H1 (cell line): ENCODE measurements at regions not wholly inside any gene's neighbourhood (a gene's known extent, or its start where the extent isn't known, plus 50 kb on each side); places are given as distances from the start of the nearest gene placed in this dataset.

ENCODE experiments used
- CTCF ChIA-PET: fragments of 300-600 bp; sonication (Branson Sonifier 250); formaldehyde crosslinking; loops from one replicate; lab custom pipeline; 2021; ENCODE audit not compliant: partially characterized antibody; lab: Charles Lee
- POLR2A ChIA-PET: fragments of 300-600 bp; sonication (Branson Sonifier 250); formaldehyde crosslinking; loops from one replicate; lab custom pipeline; 2021; ENCODE audit warnings: inconsistent platforms; ENCODE audit not compliant: partially characterized antibody; lab: Charles Lee
- DNase-seq, 2 experiments: peaks; one replicate each; pipeline versions ENCODE4 v3.0.0 to v3.0.0-alpha.2; 2010 to 2022; ENCODE audit warnings: low spot score in 2 of 2, low read depth in 1 of 2, mixed read lengths in 1 of 2
- FAIRE-seq: peaks from 2 replicates; lab custom pipeline; 2011; peaks lifted over from hg19 to GRCh38; lab: Jason Lieb, UNC
- H2AFZ ChIP-seq: 2 replicates; pipeline ENCODE4 v1.8.1; 2012; ENCODE audit warnings: low read length, inconsistent platforms
- H2AK5ac ChIP-seq: 2 replicates; pipeline ENCODE4 v1.6.1; 2013; ENCODE audit warnings: low read depth, low read length
- H2BK120ac ChIP-seq: replicated peaks from 2 replicates; pipeline ENCODE3; 2013; ENCODE audit warnings: low read depth, low read length, inconsistent platforms
- H2BK12ac ChIP-seq: 2 replicates; pipeline ENCODE4 v1.6.1; 2013; ENCODE audit warnings: low read depth, low read length
- H2BK15ac ChIP-seq: 2 replicates; pipeline ENCODE4 v1.6.1; 2013; ENCODE audit warnings: low read length
- H2BK20ac ChIP-seq: 2 replicates; pipeline ENCODE4 v1.6.1; 2013; ENCODE audit warnings: low read length
- H2BK5ac ChIP-seq: 2 replicates; pipeline ENCODE4 v1.6.1; 2013; ENCODE audit warnings: low read depth, low read length
- H3K14ac ChIP-seq: 2 replicates; pipeline ENCODE4 v1.6.1; 2013; ENCODE audit warnings: inconsistent platforms; ENCODE audit not compliant: insufficient read length
- H3K18ac ChIP-seq: 2 replicates; pipeline ENCODE4 v1.6.1; 2013; ENCODE audit warnings: low read length; ENCODE audit errors: extremely low read depth
- H3K23ac ChIP-seq: 2 replicates; pipeline ENCODE4 v1.6.1; 2013; ENCODE audit warnings: inconsistent platforms; ENCODE audit not compliant: insufficient read length
- H3K23me2 ChIP-seq: 2 replicates; pipeline ENCODE4 v1.6.1; 2013; ENCODE audit warnings: low read depth, low read length
- H3K27ac ChIP-seq: 2 replicates; pipeline ENCODE4 v1.6.1; 2011; ENCODE audit warnings: low read depth, low read length, inconsistent platforms
- H3K27me3 ChIP-seq, 4 experiments: replicated peaks in 1 of 4; 1 replicate in 1 of 4; 2 replicates in 3 of 4; pipeline versions ENCODE4 v1.6.1 to v1.8.1; 2011 to 2013; ENCODE audit warnings: low read length in 3 of 4, mild to moderate bottlenecking in 3 of 4, inconsistent platforms in 2 of 4, mixed read lengths in 2 of 4, moderate library complexity in 1 of 4; ENCODE audit not compliant: control insufficient read depth in 3 of 4, insufficient read depth in 3 of 4; ENCODE audit errors: extremely low read depth in 1 of 4
- H3K36me3 ChIP-seq, 4 experiments: 2 replicates each; pipeline versions ENCODE4 v1.6.1 to v1.8.1; 2011 to 2013; ENCODE audit warnings: mild to moderate bottlenecking in 4 of 4, low read length in 3 of 4, moderate library complexity in 2 of 4, control low read depth in 1 of 4, inconsistent platforms in 1 of 4; ENCODE audit not compliant: insufficient read depth in 4 of 4, control insufficient read depth in 2 of 4
- H3K4ac ChIP-seq: replicated peaks from 2 replicates; pipeline ENCODE3; 2013; ENCODE audit warnings: low read length, low read depth, mixed read lengths, inconsistent platforms; ENCODE audit not compliant: insufficient read length
- H3K4me1 ChIP-seq, 4 experiments: replicated peaks in 1 of 4; 1 replicate in 1 of 4; 2 replicates in 3 of 4; pipeline versions ENCODE4 v1.6.1 to v1.8.1; 2011 to 2013; ENCODE audit warnings: low read length in 3 of 4, inconsistent platforms in 2 of 4, mixed read lengths in 1 of 4; ENCODE audit not compliant: insufficient read depth in 4 of 4, control insufficient read depth in 3 of 4
- H3K4me2 ChIP-seq, 2 experiments: 2 replicates each; pipeline versions ENCODE4 v1.6.1 to v1.8.1; 2011 to 2013; ENCODE audit warnings: low read depth in 2 of 2, low read length in 2 of 2, control low read depth in 1 of 2, inconsistent platforms in 1 of 2, mild to moderate bottlenecking in 1 of 2; ENCODE audit not compliant: insufficient read depth in 1 of 2
- H3K4me3 ChIP-seq, 4 experiments: fragments of 200-600, 300-600 bp in 1 of 4; sonication (generic), shearing (Covaris generic), sonication (Bioruptor Twin) in 1 of 4; 2 replicates each; pipeline versions ENCODE4 v1.5.1 to v1.8.1; 2011 to 2016; ENCODE audit warnings: low read length in 4 of 4, low read depth in 3 of 4, control low read depth in 2 of 4, inconsistent platforms in 2 of 4, mild to moderate bottlenecking in 2 of 4, mixed read lengths in 1 of 4, moderate library complexity in 1 of 4; ENCODE audit not compliant: insufficient read depth in 2 of 4; ENCODE audit errors: extremely low read depth in 1 of 4
- H3K56ac ChIP-seq: replicated peaks from 2 replicates; pipeline ENCODE3; 2013; ENCODE audit warnings: low read depth, mild to moderate bottlenecking, mixed read lengths, low read length, inconsistent platforms; ENCODE audit not compliant: insufficient read length
- H3K79me1 ChIP-seq: 2 replicates; pipeline ENCODE4 v1.6.1; 2013; ENCODE audit warnings: low read depth, low read length, control low read depth
- H3K79me2 ChIP-seq, 2 experiments: 2 replicates each; pipeline versions ENCODE4 v1.6.1 to v1.8.1; 2012 to 2013; ENCODE audit warnings: low read length in 2 of 2, mild to moderate bottlenecking in 2 of 2, inconsistent platforms in 1 of 2; ENCODE audit not compliant: insufficient read depth in 2 of 2, control insufficient read depth in 1 of 2
- H3K9ac ChIP-seq, 4 experiments: replicated peaks in 1 of 4; 1 replicate in 1 of 4; 2 replicates in 3 of 4; pipeline versions ENCODE4 v1.6.1 to v1.8.1; 2011 to 2013; ENCODE audit warnings: low read depth in 3 of 4, low read length in 3 of 4, control low read depth in 2 of 4, mild to moderate bottlenecking in 2 of 4, moderate library complexity in 2 of 4, inconsistent platforms in 1 of 4; ENCODE audit errors: extremely low read depth in 1 of 4
- H3K9me3 ChIP-seq, 2 experiments: 2 replicates each; pipeline versions ENCODE4 v1.6.1 to v1.8.1; 2012 to 2013; ENCODE audit warnings: mild to moderate bottlenecking in 2 of 2, moderate library complexity in 2 of 2, control low read depth in 1 of 2, inconsistent platforms in 1 of 2, low read depth in 1 of 2, low read length in 1 of 2, mixed read lengths in 1 of 2; ENCODE audit not compliant: insufficient read depth in 2 of 2
- H4K20me1 ChIP-seq, 2 experiments: replicated peaks in 1 of 2; 2 replicates each; pipeline versions ENCODE3 to v1.8.1; 2011 to 2013; ENCODE audit warnings: inconsistent platforms in 2 of 2, low read length in 2 of 2, mild to moderate bottlenecking in 1 of 2; ENCODE audit not compliant: insufficient read depth in 2 of 2, control insufficient read depth in 1 of 2
- H4K5ac ChIP-seq: 2 replicates; pipeline ENCODE4 v1.6.1; 2013; ENCODE audit warnings: low read length, low read depth, mixed read lengths, inconsistent platforms; ENCODE audit not compliant: insufficient read length
- H4K8ac ChIP-seq: 2 replicates; pipeline ENCODE4 v1.8.0; 2013; ENCODE audit warnings: mild to moderate bottlenecking, moderate library complexity, low read length, inconsistent platforms; ENCODE audit not compliant: insufficient read depth; ENCODE audit errors: extremely low read depth
- H4K91ac ChIP-seq: replicated peaks from 2 replicates; pipeline ENCODE3; 2013; ENCODE audit warnings: low read length, mixed read lengths, inconsistent platforms; ENCODE audit not compliant: insufficient read length
- WGBS, 2 experiments: shearing (Covaris generic) in 1 of 2; methylation state at CpG; one replicate each; pipeline versions ENCODE4 v1.1.6 to v1.1.7; 2013 to 2015; ENCODE audit warnings: low lambda C conversion rate in 2 of 2, mixed read lengths in 2 of 2, inconsistent platforms in 1 of 2, low coverage in 1 of 2, missing lambda C conversion rate in 1 of 2; ENCODE audit not compliant: insufficient replicate concordance in 2 of 2, insufficient coverage in 1 of 2, insufficient read length in 1 of 2; ENCODE audit errors: extremely low coverage in 1 of 2, missing lambda C conversion rate in 1 of 2; 5-methylcytosine and 5-hydroxymethylcytosine counted together
- TF ChIP-seq, protein P1 (sequence below): IDR thresholded peaks from 2 replicates; pipeline ENCODE4 v1.6.1; 2012; ENCODE audit warnings: inconsistent platforms

DNA sequence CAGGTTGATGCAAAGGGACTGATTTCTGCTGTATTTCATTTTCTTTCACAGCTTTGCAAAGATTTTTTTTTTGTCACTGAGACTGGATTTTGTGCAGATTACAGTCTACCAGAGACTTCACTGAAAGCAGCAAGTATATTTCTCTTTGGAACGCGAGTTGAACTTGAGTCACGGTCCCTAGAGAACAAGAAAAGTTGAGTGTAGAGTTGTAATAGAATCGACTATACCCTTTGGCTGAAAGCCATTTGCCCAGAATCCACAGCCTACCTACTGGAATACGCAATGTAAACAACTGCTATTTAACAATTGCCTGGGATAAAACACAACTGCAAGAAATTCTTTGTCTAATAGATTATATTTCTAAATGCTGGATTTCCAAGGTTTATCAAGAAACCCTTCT is 520.6 kb downstream of the HDGFL1 start:
- no peak overlapping the region for H3K27ac ChIP-seq
- TF ChIP-seq, protein P1, sequence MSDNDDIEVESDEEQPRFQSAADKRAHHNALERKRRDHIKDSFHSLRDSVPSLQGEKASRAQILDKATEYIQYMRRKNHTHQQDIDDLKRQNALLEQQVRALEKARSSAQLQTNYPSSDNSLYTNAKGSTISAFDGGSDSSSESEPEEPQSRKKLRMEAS: no peak
- H2BK12ac ChIP-seq: no peak overlapping the region
- 95% methylated on average over 5 of the region's 5 CpGs; no CpG with 5 or more reads in 1 of the 2 experiments for WGBS, 2 experiments
- no peak overlapping the region for H3K18ac ChIP-seq
- no peak overlapping the region for H2BK15ac ChIP-seq
- no peak overlapping the region for H4K8ac ChIP-seq
- H3K79me1 ChIP-seq: no peaks in the 10 kb centered on the region
- no peaks in the 10 kb centered on the region for H3K27me3 ChIP-seq
- no peak overlapping the region for H4K91ac ChIP-seq
- no peaks in the 10 kb centered on the region for H3K9me3 ChIP-seq
- no peak overlapping the region for H3K4me2 ChIP-seq
- H2BK5ac ChIP-seq: no peak overlapping the region
- no peak overlapping the region for H3K23ac ChIP-seq
- ChIA-PET CTCF (no interaction called here), POLR2A (no interaction called here)
- H3K9ac ChIP-seq: no peak overlapping the region
- no peak overlapping the region for H2AFZ ChIP-seq
- H2BK20ac ChIP-seq: no peak overlapping the region
- H2AK5ac ChIP-seq: no peak overlapping the region
- no peaks in the 10 kb centered on the region for H3K4me1 ChIP-seq
- no peaks in the 10 kb centered on the region for H3K36me3 ChIP-seq
- no peak overlapping the region for H3K4ac ChIP-seq
- H3K79me2 ChIP-seq: no peaks in the 10 kb centered on the region
- no peaks in the 10 kb centered on the region for H4K20me1 ChIP-seq
- H2BK120ac ChIP-seq: no peak overlapping the region
- no peak overlapping the region for H3K4me3 ChIP-seq
- H3K56ac ChIP-seq: no peak overlapping the region
- H4K5ac ChIP-seq: no peak overlapping the region
- no peaks in the 10 kb centered on the region for H3K23me2 ChIP-seq
- FAIRE-seq (no peak), DNase-seq (no peak)
- no peak overlapping the region for H3K14ac ChIP-seq
